ENCODE measurements at regions not wholly inside any gene's neighbourhood (a gene's known extent, or its start where the extent isn't known, plus 50 kb on each side); places are given as distances from the start of the nearest gene placed in this dataset.

- no peak overlapping the region for H3K4me2 ChIP-seq (ENCODE audit: low read length)
- TF ChIP-seq TAF1 (IDR thresholded peaks at IDR 0.05; ENCODE audit: low read depth): no peak
- no peak for TF ChIP-seq EP300 (conservative IDR thresholded peaks at IDR 0.05; ENCODE audit: poor library complexity, severe bottlenecking)
- no peak for TF ChIP-seq EZH2 (IDR thresholded peaks at IDR 0.05; ENCODE audit: borderline replicate concordance, insufficient read depth, low read length, poor library complexity, severe bottlenecking)
- TF ChIP-seq SMC3 (conservative IDR thresholded peaks at IDR 0.05; ENCODE audit: poor library complexity): no peak
- TF ChIP-seq RAD21 (conservative IDR thresholded peaks at IDR 0.05): no peak
- no peak for TF ChIP-seq POLR2AphosphoS5 (IDR thresholded peaks at IDR 0.05)
- no peak for TF ChIP-seq CTCF (IDR thresholded peaks at IDR 0.05; ENCODE audit: poor library complexity, severe bottlenecking)
- no peaks in the 10 kb centered on the region for H3K79me2 ChIP-seq (replicated peaks; ENCODE audit: insufficient read depth, low read length)
- no peaks in the 10 kb centered on the region for H3K9me2 ChIP-seq (ENCODE audit: insufficient read depth, low read length)
- H3K9me3 ChIP-seq (ENCODE audit: low read length): no peaks in the 10 kb centered on the region
- H3K9ac ChIP-seq (ENCODE audit: low read length): no peak overlapping the region
- H3F3A ChIP-seq (ENCODE audit: insufficient read depth, low read length, poor library complexity, severe bottlenecking): no peaks in the 10 kb centered on the region
- H3K36me3 ChIP-seq (ENCODE audit: insufficient read depth, low read length): no peaks in the 10 kb centered on the region
- H2AFZ ChIP-seq (ENCODE audit: low read depth, low read length): no peak overlapping the region
- H4K20me1 ChIP-seq (ENCODE audit: insufficient read depth): no peaks in the 10 kb centered on the region
- no peaks in the 10 kb centered on the region for H3K27me3 ChIP-seq (ENCODE audit: insufficient read depth, low read depth, low read length)
- no peak overlapping the region for H3K4me3 ChIP-seq (ENCODE audit: low read length)
- peak overlapping the region; percentile 70 for H3K27ac ChIP-seq (ENCODE audit: low read length)
Observed at GRCh38 chr21:24323536-24323935, 1283.7 kb downstream of the MRPL39 start.

GRCh38 chr21:24316277-24316922 lies 1290.9 kb downstream of the MRPL39 start:
- Histone ChIP-seq H3F3A (ENCODE audit: insufficient read depth, low read length, poor library complexity, severe bottlenecking) (no peaks in the 10 kb centered on the region), H3K27me3 (ENCODE audit: insufficient read depth, low read depth, low read length) (no peaks in the 10 kb centered on the region), H3K79me2 (replicated peaks; ENCODE audit: insufficient read depth, low read length) (no peaks in the 10 kb centered on the region), H3K9ac (ENCODE audit: low read length) (no peak overlapping the region), H4K20me1 (ENCODE audit: insufficient read depth) (no peaks in the 10 kb centered on the region), H3K9me2 (ENCODE audit: insufficient read depth, low read length) (no peaks in the 10 kb centered on the region), H3K9me3 (ENCODE audit: low read length) (peaks cover 3% of the 10 kb centered on the region), H3K36me3 (ENCODE audit: insufficient read depth, low read length) (no peaks in the 10 kb centered on the region), H3K27ac (ENCODE audit: low read length) (peak overlapping the region; percentile 49), H2AFZ (ENCODE audit: low read depth, low read length) (no peak overlapping the region), H3K4me3 (ENCODE audit: low read length) (no peak overlapping the region), H3K4me2 (ENCODE audit: low read length) (no peak overlapping the region)
- TF ChIP-seq POLR2AphosphoS5 (IDR thresholded peaks at IDR 0.05) (no peak), RAD21 (conservative IDR thresholded peaks at IDR 0.05) (peak; percentile 6)

- peak overlapping the region; percentile 21 for H3K9ac ChIP-seq (ENCODE audit: low read length)
- H3K36me3 ChIP-seq (ENCODE audit: insufficient read depth, low read length): no peaks in the 10 kb centered on the region
- no peaks in the 10 kb centered on the region for H3K27me3 ChIP-seq (ENCODE audit: insufficient read depth, low read depth, low read length)
- no peaks in the 10 kb centered on the region for H3K9me2 ChIP-seq (ENCODE audit: insufficient read depth, low read length)
- no peak overlapping the region for H2AFZ ChIP-seq (ENCODE audit: low read depth, low read length)
- no peak overlapping the region for H3K4me3 ChIP-seq (ENCODE audit: low read length)
- peak overlapping the region; percentile 8 for H3K4me2 ChIP-seq (ENCODE audit: low read length)
- no peaks in the 10 kb centered on the region for H3K79me2 ChIP-seq (replicated peaks; ENCODE audit: insufficient read depth, low read length)
- no peaks in the 10 kb centered on the region for H3F3A ChIP-seq (ENCODE audit: insufficient read depth, low read length, poor library complexity, severe bottlenecking)
- H4K20me1 ChIP-seq (ENCODE audit: insufficient read depth): no peaks in the 10 kb centered on the region
- peaks cover 3% of the 10 kb centered on the region for H3K9me3 ChIP-seq (ENCODE audit: low read length)
- peak overlapping the region; percentile 87 for H3K27ac ChIP-seq (ENCODE audit: low read length)
- peak; percentile 98 for TF ChIP-seq EP300 (conservative IDR thresholded peaks at IDR 0.05; ENCODE audit: poor library complexity, severe bottlenecking)
- TF ChIP-seq SMC3 (conservative IDR thresholded peaks at IDR 0.05; ENCODE audit: poor library complexity): no peak
- TF ChIP-seq RAD21 (conservative IDR thresholded peaks at IDR 0.05): peak; percentile 35
- TF ChIP-seq CTCF (IDR thresholded peaks at IDR 0.05; ENCODE audit: poor library complexity, severe bottlenecking): no peak
- TF ChIP-seq REST (IDR thresholded peaks at IDR 0.05; ENCODE audit: borderline replicate concordance): peak; percentile 96
- TF ChIP-seq POLR2AphosphoS5 (IDR thresholded peaks at IDR 0.05): peak; percentile 94
- no peak for TF ChIP-seq MXI1 (conservative IDR thresholded peaks at IDR 0.05; ENCODE audit: poor library complexity, severe bottlenecking)
- TF ChIP-seq TAF1 (IDR thresholded peaks at IDR 0.05; ENCODE audit: low read depth): no peak
- TF ChIP-seq EZH2 (IDR thresholded peaks at IDR 0.05; ENCODE audit: borderline replicate concordance, insufficient read depth, low read length, poor library complexity, severe bottlenecking): no peak
Observed at GRCh38 chr21:24310788-24311187, 1296.5 kb downstream of the MRPL39 start.

Measured in neural cell (in vitro differentiated cells).